Sigmoid colon (tissue), 6 donors: ENCODE measurements at regions not wholly inside any gene's neighbourhood (a gene's known extent, or its start where the extent isn't known, plus 50 kb on each side); places are given as distances from the start of the nearest gene placed in this dataset.

ENCODE experiments used
- DNase-seq: peaks from one replicate; pipeline ENCODE4 v3.0.0-alpha.2; 2019
- H3K27ac ChIP-seq, 4 donors: fragments of 200-600 bp; sonication (generic); one replicate each; pipeline ENCODE4 v1.5.1; 2016 to 2019; ENCODE audit warnings: mild to moderate bottlenecking in 1 of 4
- H3K27me3 ChIP-seq, 3 donors: fragments of 200-600 bp; sonication (generic); one replicate each; pipeline ENCODE4 v1.5.1; 2019; ENCODE audit warnings: mild to moderate bottlenecking in 1 of 3
- H3K36me3 ChIP-seq, 4 donors: fragments of 200-600 bp; sonication (generic); one replicate each; pipeline ENCODE4 v1.5.1; 2016 to 2019
- H3K4me1 ChIP-seq, 4 donors: fragments of 200-600 bp; sonication (generic); one replicate each; pipeline ENCODE4 v1.5.1; 2017 to 2019
- H3K4me3 ChIP-seq, 4 donors: fragments of 200-600 bp; sonication (generic); one replicate each; pipeline ENCODE4 v1.5.1; 2017 to 2019; ENCODE audit warnings: mild to moderate bottlenecking in 2 of 4, moderate library complexity in 1 of 4
- H3K9me3 ChIP-seq, 4 donors: fragments of 200-600 bp in 3 of 4; sonication (generic) in 3 of 4; one replicate each; pipeline versions ENCODE4 v1.5.1 to v1.6.1; 2013 to 2019
- EP300 ChIP-seq, 4 donors: sonication (generic); formaldehyde crosslinking; IDR thresholded peaks; one replicate each; pipeline ENCODE4 v1.6.1; 2017; ENCODE audit warnings: antibody characterized with exemption in 4 of 4
- POLR2A ChIP-seq, 2 donors: fragments of 450-650 bp; IDR thresholded peaks; one replicate each; pipeline ENCODE4 v1.6.1; 2016; ENCODE audit warnings: antibody characterized with exemption in 2 of 2, mild to moderate bottlenecking in 2 of 2, moderate library complexity in 2 of 2
- POLR2AphosphoS5 ChIP-seq, 4 donors: sonication (generic); formaldehyde crosslinking; IDR thresholded peaks; one replicate each; pipeline ENCODE4 v1.6.1; 2017; ENCODE audit warnings: antibody characterized with exemption in 4 of 4
- WGBS, 2 donors: extraction: QIAGEN DNeasy Blood & Tissue Kit; methylation state at CpG; one replicate each; pipeline ENCODE4 v1.1.7; 2013; 5-methylcytosine and 5-hydroxymethylcytosine counted together
- intact Hi-C: fragments of 100-400 bp; cut with DNase I; formaldehyde crosslinking; loops from one replicate; pipeline ENCODE4 v1.15.1; 2023
- TF ChIP-seq, protein P1 (sequence below), 4 experiments: fragments of 450-650 bp in 3 of 4; fragments of 200-600 bp in 1 of 4; IDR thresholded peaks; one replicate each; pipeline ENCODE4 v1.5.1; 2016 to 2019; ENCODE audit warnings: antibody characterized with exemption in 4 of 4, mild to moderate bottlenecking in 3 of 4, moderate library complexity in 2 of 4
- donor health status: healthy with polysubstance abuse.
- donor health status: healthy.

DNA sequence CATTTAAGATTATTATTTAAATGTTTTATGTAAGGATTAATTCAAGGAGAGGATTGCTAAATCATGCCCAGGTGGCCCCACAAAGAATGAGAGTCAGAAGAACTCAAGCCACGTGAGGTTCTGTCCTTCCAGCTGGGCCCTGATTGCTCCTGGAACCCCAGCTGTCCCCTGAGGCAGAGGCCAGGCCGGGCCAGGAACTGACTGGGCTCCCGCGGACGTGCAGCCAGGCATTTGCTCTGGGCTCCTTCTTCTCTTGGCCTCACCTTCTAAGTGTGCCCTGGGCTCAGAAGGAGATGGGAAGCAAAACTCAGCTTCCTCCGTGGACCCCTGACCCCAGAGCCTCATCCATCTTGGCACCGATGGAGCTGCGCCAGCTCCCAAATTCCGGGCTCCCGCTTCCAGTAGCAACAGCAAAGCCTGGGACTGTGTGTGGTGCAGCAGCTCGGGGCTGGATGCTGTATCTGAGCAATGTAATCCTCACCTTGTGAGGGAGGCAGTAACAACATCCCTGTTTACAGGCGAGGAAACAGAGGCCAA, 250.6 kb upstream of the PPP2R2D start:
- peaks cover 0 to 36% (median 24%) of the 10 kb centered on the region in 3 donors for H3K27me3 ChIP-seq
- no peaks in the 10 kb centered on the region for H3K9me3 ChIP-seq
- intact Hi-C loops, result no loop called here
- WGBS, 2 donors, result 69 to 75% methylated on average over 12 of the region's 12 CpGs
- H3K27ac ChIP-seq, result no peak overlapping the region
- TF ChIP-seq POLR2A (IDR thresholded peaks at IDR 0.05) (no peak), POLR2AphosphoS5 (IDR thresholded peaks at IDR 0.05) (no peak), EP300 (IDR thresholded peaks at IDR 0.05) (no peak)
- TF ChIP-seq, protein P1, sequence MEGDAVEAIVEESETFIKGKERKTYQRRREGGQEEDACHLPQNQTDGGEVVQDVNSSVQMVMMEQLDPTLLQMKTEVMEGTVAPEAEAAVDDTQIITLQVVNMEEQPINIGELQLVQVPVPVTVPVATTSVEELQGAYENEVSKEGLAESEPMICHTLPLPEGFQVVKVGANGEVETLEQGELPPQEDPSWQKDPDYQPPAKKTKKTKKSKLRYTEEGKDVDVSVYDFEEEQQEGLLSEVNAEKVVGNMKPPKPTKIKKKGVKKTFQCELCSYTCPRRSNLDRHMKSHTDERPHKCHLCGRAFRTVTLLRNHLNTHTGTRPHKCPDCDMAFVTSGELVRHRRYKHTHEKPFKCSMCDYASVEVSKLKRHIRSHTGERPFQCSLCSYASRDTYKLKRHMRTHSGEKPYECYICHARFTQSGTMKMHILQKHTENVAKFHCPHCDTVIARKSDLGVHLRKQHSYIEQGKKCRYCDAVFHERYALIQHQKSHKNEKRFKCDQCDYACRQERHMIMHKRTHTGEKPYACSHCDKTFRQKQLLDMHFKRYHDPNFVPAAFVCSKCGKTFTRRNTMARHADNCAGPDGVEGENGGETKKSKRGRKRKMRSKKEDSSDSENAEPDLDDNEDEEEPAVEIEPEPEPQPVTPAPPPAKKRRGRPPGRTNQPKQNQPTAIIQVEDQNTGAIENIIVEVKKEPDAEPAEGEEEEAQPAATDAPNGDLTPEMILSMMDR (IDR thresholded peaks at IDR 0.05), result no peak
- H3K4me3 ChIP-seq, result no peak overlapping the region
- H3K4me1 ChIP-seq, result no peaks in the 10 kb centered on the region
- H3K36me3 ChIP-seq, result no peaks in the 10 kb centered on the region
- DNase-seq, result no peak

DNA sequence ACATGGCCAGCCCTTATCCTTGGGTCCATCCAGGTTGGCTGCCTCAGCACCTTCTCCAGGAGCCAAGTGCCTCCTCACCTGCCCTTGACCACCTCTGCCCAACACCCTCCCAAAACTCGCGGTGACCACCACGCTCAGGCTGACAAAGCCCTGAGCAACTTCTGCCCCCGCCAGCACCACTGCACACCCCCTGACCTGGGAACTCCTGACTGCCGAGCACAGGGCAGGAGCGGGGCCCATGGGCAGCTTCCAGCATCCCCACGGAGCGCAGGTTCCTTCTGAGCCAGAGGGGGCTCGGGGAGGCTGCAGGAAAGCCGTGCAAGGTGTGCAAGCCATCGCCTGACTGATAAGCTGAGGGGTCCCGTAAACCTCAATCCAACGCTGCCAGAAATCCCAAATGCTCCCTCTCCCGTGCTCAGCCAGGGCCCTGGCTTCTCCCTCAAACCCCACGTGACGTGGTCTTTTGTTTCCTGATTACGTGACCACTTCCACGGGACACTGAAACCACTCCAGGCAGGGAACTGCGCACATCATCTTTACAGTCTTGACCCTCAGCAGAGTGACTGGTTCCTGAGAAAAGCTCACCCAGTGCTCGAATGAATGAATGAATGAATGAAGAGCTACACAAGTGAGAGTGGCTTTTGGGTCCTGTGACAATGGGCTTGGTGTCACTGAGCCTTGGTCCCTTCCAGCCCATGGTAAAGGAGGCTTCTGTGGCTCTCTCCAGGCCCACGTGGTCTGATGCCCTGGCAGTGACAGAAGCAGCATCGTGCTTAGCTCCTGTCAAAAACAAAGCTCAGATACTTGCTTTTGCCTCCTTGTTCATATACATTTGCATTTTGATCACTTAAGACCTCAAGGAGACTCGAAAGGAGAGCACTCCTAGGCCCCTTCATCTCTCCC, 249.8 kb upstream of the PPP2R2D start:
- WGBS, 2 donors, result 71 to 77% methylated on average over 23 of the region's 23 CpGs
- no peaks in the 10 kb centered on the region for H3K4me1 ChIP-seq
- no peak overlapping the region for H3K4me3 ChIP-seq
- peaks cover 0 to 36% (median 24%) of the 10 kb centered on the region in 3 donors for H3K27me3 ChIP-seq
- intact Hi-C loops, result no loop called here
- H3K9me3 ChIP-seq, result no peaks in the 10 kb centered on the region
- H3K36me3 ChIP-seq, result no peaks in the 10 kb centered on the region
- DNase-seq, result no peak
- no peak overlapping the region for H3K27ac ChIP-seq
- TF ChIP-seq, protein P1 (IDR thresholded peaks at IDR 0.05), result no peak
- TF ChIP-seq POLR2AphosphoS5 (IDR thresholded peaks at IDR 0.05) (no peak), EP300 (IDR thresholded peaks at IDR 0.05) (no peak), POLR2A (IDR thresholded peaks at IDR 0.05) (no peak)

DNA sequence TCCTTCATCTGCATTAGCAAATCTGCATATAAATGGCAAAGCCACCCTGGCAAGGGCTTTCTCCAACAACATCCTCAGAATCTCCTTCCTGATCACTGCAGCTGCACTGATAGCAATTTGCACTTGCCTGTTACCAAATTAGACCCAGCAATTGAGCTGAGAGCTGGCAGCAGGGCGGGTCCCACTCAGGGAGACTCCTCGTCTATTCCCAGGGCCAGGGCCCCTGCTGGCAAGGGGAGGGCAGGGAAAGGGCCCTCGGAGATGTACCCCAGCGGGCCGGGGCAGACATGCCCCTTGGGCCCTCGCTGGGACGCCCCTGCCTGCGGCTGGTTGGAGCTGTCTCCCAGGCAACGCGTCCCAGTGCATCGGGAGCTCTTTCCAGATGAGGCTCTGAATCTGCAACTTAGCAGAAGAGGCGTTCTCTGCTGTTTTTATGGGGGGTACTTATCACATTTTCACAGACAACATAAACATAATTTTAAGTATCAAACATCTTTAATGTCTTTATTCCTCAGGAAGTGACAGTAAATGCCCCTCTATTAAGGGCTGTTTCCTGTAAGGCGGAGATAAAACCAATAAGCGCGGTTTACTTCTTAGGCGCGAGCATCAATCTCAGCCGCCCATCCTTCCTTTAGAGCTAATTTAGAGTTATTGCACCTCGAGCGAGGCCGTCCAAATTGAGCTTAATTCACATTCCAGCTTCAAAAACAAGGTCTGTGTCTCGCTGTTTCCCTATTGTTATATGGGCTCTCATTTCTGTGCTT, 249.0 kb upstream of the PPP2R2D start:
- Histone ChIP-seq H3K27ac (no peak overlapping the region), H3K9me3 (no peaks in the 10 kb centered on the region), H3K27me3 (peaks cover 0 to 36% (median 24%) of the 10 kb centered on the region in 3 donors), H3K4me1 (no peaks in the 10 kb centered on the region), H3K4me3 (no peak overlapping the region), H3K36me3 (no peaks in the 10 kb centered on the region)
- no peak for DNase-seq
- 5 to 9% methylated on average over 22 of the region's 22 CpGs for WGBS, 2 donors
- TF ChIP-seq POLR2AphosphoS5 (IDR thresholded peaks at IDR 0.05), result no peak
- TF ChIP-seq, protein P1 (IDR thresholded peaks at IDR 0.05), result no peak
- TF ChIP-seq EP300 (IDR thresholded peaks at IDR 0.05), result no peak
- TF ChIP-seq POLR2A (IDR thresholded peaks at IDR 0.05), result no peak
- intact Hi-C loops, result no loop called here

DNA sequence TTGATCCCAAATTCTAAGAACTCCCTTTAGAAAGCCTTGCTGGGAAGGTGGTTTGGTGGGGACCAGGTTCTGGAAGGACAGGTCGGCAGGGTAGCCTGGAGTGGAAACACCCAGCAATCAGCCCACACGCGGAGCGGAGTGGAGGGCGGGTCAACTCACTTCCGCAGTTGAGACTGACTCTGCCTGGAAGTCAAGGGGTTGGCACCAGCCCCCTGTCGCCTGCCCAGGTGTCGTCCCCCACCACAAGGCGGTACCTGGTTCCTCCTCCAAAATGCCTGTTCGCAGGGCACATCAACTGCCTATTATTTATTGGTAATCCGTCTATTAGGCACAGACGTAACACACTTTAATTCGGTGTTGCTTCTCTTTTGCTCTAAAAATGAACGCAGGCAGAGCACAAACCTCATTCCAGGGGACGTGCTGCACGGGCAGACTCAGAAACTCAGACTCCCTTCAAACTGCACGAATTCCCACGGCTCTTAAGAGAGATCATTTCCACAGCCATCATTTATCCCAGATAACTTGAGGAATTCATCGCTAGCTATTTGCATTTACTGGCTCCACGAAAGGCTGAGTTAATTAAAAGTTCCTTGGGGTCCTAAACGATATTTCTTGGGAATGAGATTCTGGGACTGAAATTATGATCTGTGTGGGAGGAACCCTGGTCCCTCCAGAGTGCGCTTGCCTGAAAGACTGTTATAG, 248.2 kb upstream of the PPP2R2D start:
- Histone ChIP-seq H3K9me3 (no peaks in the 10 kb centered on the region), H3K4me3 (no peak overlapping the region), H3K27ac (no peak overlapping the region), H3K27me3 (peaks cover 0 to 36% (median 24%) of the 10 kb centered on the region in 3 donors), H3K4me1 (no peaks in the 10 kb centered on the region), H3K36me3 (no peaks in the 10 kb centered on the region)
- no peak for DNase-seq
- WGBS, 2 donors, result 43 to 55% methylated on average over 22 of the region's 22 CpGs
- TF ChIP-seq EP300 (IDR thresholded peaks at IDR 0.05) (no peak), POLR2AphosphoS5 (IDR thresholded peaks at IDR 0.05) (no peak)
- intact Hi-C loops, result no loop called here
